GM18517 (cell line): ENCODE measurements at regions not wholly inside any gene's neighbourhood (a gene's known extent, or its start where the extent isn't known, plus 50 kb on each side); places are given as distances from the start of the nearest gene placed in this dataset.

Experiments used
- ATAC-seq: cut with Tn5 transposase; IDR thresholded peaks from one replicate; pipeline ENCODE4 v1.9.1; 2021; ENCODE audit warnings: mild to moderate bottlenecking, moderate library complexity; ENCODE audit not compliant: unreplicated experiment

- no peak for ATAC-seq
Observed at GRCh38 chr17:77453613-77454241, 313.0 kb downstream of the SEC14L1 start.

DNA sequence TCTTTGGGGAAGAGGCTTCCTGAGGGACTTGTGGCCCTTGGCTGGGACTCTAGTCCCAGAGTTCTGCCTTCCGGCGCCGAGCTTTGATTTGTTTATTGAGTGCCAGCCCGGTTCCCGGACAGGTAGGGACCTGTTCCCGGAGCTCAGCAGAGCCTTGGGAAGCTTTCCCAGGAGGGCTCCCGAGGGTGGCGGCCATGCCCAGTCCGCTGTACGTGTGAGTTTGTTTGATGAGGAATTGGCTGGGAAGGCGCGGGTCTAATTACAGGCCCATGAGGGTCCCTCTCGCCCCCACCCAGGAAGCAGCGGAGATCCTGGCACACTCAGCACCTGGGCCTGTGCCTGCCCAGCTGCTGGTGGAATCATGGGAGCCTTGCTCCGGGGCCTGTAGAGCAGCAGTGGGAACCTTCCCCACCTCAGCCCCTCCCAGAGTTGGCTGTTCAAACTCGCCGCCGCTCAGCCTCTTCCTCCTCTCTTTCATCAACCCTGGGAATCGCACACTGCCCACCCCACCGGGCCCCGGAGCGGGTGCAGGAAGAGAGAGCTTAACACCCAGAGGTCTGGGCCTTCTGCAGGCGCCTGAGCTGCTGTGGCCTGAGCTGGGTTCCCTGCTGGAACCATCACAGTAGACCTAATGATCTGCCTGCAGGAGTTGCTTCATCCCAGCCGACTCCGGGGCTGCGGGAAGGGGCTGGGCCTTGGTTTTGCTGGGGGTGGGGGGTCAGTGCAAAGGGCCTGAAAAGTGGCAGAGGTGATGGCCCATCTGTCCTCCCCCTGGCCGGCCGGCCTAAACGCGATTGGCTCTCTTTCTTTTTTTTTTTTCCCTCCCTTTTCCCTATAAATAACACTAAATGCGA, 313.7 kb downstream of the SEC14L1 start:
- no peak for ATAC-seq

- ATAC-seq, result no peak
Observed at GRCh38 chr17:77455111-77455890, 314.5 kb downstream of the SEC14L1 start.

DNA sequence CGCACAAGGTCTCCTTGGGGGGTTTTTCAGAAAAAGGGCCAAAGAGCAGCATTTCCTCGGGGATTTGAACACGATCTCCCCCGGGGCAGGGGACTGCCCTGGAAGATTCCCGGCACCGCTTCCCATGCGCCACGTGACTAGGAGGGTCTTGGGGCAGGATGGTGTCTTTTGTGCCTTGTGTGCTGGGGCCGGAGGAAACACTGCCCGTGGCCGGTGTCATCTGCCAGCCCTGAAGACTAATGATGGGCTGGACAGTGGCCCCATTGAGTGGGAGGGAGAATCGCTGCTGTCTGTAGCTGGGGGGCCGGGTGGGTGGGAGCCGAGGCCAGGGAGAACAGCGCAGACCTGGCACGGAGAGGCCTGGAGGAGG, 315.1 kb downstream of the SEC14L1 start:
- no peak for ATAC-seq

DNA sequence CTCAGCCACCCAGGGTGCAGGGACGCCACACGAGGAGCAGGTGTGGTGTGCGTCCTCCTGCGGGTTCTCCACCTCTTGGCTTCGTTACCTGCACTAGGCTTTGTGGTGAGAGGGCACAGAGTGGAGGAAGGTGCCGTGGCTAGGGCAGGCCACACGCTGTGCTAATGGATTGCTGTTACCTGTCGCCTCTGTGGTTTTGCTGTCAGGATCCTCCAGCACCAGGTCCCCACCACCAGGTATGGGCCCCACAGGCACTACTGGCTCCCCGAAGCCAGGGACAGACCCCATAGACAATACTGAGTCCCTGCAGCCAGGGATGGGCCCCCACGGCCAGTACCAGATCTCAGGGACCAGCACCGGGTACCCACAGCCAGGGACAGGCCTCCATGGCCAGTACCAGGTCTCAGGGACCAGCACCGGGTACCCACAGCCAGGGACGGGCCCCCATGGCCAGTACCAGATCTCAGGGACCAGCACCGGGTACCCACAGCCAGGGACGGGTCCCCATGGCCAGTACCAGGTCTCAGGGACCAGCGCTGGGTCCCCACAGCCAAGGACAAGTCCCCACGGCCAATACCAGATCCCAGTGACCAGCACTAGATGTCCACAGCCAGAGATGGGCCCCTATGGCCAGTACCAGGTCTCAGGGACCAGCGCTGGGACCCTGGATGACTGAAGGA, 315.6 kb downstream of the SEC14L1 start:
- ATAC-seq, result no peak

- no peak for ATAC-seq
Observed at GRCh38 chr17:77456951-77457548, 316.3 kb downstream of the SEC14L1 start.

DNA sequence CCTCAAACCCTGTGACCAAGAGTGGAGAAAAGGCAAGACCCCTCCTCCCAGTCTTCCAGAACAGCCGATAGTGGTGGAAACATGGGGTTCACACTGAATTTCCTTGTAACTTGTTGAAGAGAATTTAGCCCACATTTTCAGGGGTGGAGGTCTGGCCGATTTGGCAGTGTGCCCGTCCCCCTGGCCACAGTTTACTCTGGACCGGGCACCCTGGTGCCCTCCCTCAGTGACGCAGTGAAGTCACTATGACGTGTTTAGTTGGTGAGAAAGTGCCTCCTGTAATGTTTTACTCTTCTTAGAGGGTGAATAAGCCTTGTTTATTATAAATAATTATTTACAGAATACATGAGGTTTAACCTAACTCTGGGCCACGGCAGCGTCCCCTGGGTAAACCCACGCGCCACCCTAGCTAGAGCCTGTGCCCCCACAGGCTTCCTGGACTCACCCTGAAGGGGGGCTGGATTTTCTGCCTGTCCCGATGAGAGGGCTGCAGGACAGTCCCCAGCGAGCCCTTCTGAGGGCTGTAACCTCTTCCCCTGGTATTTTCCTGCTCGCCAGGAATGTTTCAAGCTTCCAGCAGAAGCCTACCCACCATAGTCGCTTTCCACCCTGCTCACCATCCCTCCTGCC, 316.9 kb downstream of the SEC14L1 start:
- no peak for ATAC-seq

DNA sequence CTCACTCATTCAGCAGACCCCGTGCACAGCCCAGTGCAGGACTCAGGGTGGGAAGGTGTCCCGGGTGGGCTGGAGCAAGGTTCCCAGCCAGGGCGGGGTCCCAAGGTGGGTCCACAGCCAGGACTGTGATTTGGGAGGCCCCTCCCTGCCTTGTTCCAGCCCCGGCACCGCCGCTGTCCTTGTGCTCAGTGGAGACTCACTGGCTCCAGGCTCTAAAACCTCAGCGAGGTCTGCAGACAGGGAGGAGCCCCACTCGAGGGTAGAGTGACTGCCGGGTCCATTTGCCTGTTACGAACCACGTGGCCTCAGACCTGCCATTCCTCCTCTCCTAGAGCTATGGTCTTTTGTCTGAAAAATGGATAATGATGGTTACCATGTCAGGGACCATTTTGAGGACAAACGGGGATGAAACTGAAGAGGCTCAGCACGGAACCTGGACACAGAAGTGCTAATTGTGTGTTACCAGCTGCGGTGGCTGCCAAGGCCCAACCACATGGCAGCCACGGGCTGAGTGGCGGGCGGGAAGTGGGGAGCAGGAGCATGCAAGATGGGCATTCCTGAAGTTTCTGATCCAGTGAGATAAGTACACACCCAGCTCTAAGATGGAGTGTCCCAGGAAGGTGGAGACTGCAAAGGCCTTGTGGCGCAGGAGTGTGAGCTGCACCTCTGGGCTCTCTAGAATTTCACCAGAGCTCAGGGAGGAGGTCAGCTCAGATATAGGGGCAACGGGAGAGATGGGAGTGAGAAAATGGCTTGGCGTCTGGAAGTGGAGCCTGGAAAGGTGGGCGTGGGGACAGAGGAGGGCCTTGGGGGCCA, 317.6 kb downstream of the SEC14L1 start:
- ATAC-seq, result no peak

GRCh38 chr17:77459018-77459755, 318.4 kb downstream of the SEC14L1 start:
- no peak for ATAC-seq

DNA sequence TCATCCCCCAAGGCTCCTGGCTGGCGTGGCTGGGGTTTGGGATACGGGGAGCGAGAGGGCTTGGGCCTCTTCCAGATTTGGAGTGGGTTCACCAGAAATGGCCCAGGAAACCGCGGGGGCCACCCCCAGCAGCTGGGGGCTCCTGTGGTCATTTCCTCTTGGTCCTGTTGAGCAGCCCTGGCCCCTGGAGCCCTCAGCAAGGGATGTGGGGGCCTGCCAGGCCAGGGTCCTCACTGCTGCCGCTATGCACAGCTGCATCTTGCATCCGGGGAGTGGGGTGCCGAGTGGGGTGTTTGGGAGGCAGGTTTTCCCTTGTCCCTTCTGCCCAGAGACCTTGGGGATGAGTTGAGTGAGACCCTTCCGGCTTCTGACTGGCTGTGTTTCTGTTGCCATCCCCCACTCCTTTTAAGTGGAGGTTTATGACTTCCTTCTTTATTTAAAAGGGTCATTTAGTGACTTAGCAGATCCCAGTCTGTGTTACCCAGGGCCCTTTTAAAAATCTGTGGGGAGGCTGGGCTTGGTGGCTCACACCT, 319.8 kb downstream of the SEC14L1 start:
- no peak for ATAC-seq

DNA sequence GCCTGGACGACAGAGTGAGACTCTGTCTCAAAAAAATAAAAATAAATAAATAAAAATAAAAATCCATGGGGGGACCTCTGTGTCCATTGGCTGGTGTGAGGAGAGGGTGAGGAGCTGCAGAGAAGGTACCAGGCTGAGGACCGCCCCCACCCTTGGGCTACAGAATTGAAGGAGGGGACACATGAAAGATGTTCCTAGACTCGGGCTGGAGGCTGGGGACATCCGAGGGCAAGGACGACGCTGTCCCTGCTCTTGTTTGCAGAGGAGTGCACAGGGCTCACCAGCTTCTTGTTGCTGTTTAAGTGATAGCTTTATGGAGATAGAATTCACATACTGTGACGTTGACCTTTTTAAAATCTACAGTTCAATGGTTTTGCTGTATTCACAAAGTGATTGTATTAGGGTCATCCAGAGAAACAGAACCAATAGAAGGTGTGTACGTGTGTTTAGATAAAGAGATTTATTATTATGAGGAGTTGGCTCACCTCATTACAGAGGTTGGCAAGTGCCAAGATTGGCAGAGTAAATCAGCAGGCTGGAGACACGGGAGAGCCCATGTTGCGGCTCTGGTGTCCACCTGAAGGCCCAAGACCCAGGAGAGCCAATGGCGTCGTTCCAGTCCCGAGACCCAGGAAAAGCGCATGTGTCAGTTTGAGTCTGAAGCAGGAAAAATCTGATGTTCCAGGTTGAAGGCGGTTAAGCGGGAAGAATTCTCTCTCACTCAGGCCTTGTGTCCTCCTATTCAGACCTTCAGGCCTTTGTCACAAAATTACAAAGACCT, 320.7 kb downstream of the SEC14L1 start:
- ATAC-seq, result no peak

GRCh38 chr17:77462090-77462489, 321.3 kb downstream of the SEC14L1 start:
- peak; percentile 28 for ATAC-seq

- ATAC-seq, result no peak
Observed at GRCh38 chr17:77462553-77463497, 322.1 kb downstream of the SEC14L1 start.

- ATAC-seq, result no peak
Observed at GRCh38 chr17:77464988-77465357, 324.2 kb downstream of the SEC14L1 start.

DNA sequence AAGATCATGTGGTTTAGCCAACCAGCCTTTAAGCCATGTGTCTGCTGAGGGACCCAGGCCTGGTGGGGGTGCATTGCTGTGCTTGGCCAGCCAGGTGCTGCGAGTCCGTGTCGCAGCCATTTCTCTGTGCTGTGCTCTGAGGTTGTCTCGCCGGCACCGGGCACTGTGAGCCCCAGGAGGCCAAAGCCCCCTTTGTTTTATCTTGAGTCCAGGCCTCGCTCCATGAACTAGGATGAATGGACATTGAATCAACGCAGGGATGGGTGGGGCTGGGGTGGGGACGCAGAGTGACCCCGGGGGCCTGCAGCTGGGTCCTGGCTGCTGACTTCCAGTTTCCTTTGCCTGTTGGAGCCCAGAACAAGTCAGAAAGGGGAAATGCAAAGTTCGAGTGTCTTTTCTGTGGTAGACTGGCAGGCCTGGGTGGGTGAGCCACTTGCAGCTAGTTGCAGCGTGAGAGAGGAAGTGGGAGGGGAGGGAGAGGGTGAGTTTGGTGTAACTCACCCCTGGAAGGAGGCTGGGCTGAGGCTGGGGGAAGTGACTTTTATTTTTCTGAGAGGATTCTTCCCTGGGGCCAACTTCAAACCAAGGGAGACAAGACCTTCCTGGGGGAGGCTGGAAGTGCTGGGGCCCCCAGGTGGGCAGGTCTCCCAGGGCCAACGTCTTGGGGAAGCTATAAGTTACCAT, 324.7 kb downstream of the SEC14L1 start:
- peak; percentile 41 for ATAC-seq

GRCh38 chr17:77466140-77466539, 325.4 kb downstream of the SEC14L1 start:
- no peak for ATAC-seq
